Liver (tissue), 8 donors: ENCODE measurements at regions not wholly inside any gene's neighbourhood (a gene's known extent, or its start where the extent isn't known, plus 50 kb on each side); places are given as distances from the start of the nearest gene placed in this dataset.
A peak's percentile ranks its signal among the peaks of the same experiment; 100 is the strongest.
"Not testable (repeated sequence)": the region's sequence is repeated elsewhere in the genome, so short reads cannot be mapped to it uniquely, and the experiment has no call there.

Experiments
- DNase-seq: peaks from one replicate; pipeline ENCODE4 v3.0.0-alpha.2; 2017; ENCODE audit warnings: low spot score
- H3K27ac ChIP-seq, 2 donors: one replicate each; pipeline ENCODE4 v1.7.0; 2013; ENCODE audit warnings: inconsistent platforms in 2 of 2, low read length in 2 of 2, control low read depth in 1 of 2, low read depth in 1 of 2, mild to moderate bottlenecking in 1 of 2
- H3K27me3 ChIP-seq, 4 donors: one replicate each; pipeline versions ENCODE4 v1.6.1 to v1.7.0; 2013; ENCODE audit warnings: low read length in 3 of 4, inconsistent platforms in 1 of 4, mild to moderate bottlenecking in 1 of 4, moderate library complexity in 1 of 4; ENCODE audit not compliant: control insufficient read depth in 4 of 4, insufficient read depth in 4 of 4
- H3K36me3 ChIP-seq, 4 donors: one replicate each; pipeline versions ENCODE4 v1.6.1 to v1.7.0; 2013; ENCODE audit warnings: low read length in 3 of 4, mild to moderate bottlenecking in 3 of 4, low read depth in 1 of 4, moderate library complexity in 1 of 4; ENCODE audit not compliant: control insufficient read depth in 4 of 4, insufficient read depth in 3 of 4
- H3K4me1 ChIP-seq, 4 donors: one replicate each; pipeline versions ENCODE4 v1.6.1 to v1.7.0; 2013; ENCODE audit warnings: low read length in 3 of 4, mild to moderate bottlenecking in 3 of 4, moderate library complexity in 1 of 4; ENCODE audit not compliant: control insufficient read depth in 4 of 4, insufficient read depth in 4 of 4
- H3K4me3 ChIP-seq, 3 donors: one replicate each; pipeline versions ENCODE4 v1.6.1 to v1.7.0; 2013; ENCODE audit warnings: low read length in 3 of 3, control low read depth in 1 of 3, low read depth in 1 of 3, mild to moderate bottlenecking in 1 of 3
- H3K9ac ChIP-seq, 2 donors: one replicate each; pipeline ENCODE4 v1.7.0; 2013; ENCODE audit warnings: low read length in 2 of 2, mild to moderate bottlenecking in 2 of 2, moderate library complexity in 2 of 2, control low read depth in 1 of 2, low read depth in 1 of 2
- H3K9me3 ChIP-seq, 4 donors: one replicate each; pipeline versions ENCODE4 v1.6.1 to v1.7.0; 2013; ENCODE audit warnings: low read length in 3 of 4; ENCODE audit not compliant: control insufficient read depth in 4 of 4
- EGR1 ChIP-seq, 2 donors: IDR thresholded peaks; 2 replicates each; pipeline ENCODE4 v1.6.1; 2016 to 2018; ENCODE audit warnings: antibody characterized with exemption in 2 of 2, low read depth in 2 of 2
- FOXA1 ChIP-seq: IDR thresholded peaks from 2 replicates; pipeline ENCODE4 v1.6.1; 2016; ENCODE audit warnings: antibody characterized with exemption
- FOXA2 ChIP-seq: IDR thresholded peaks from 2 replicates; pipeline ENCODE4 v1.6.1; 2016; ENCODE audit warnings: antibody characterized with exemption
- GABPA ChIP-seq, 2 donors: IDR thresholded peaks in 1 of 2; conservative IDR thresholded peaks in 1 of 2; 2 replicates each; pipeline ENCODE4 v1.6.1; 2016; ENCODE audit warnings: antibody characterized with exemption in 2 of 2, mild to moderate bottlenecking in 1 of 2, moderate library complexity in 1 of 2
- HNF4A ChIP-seq, 2 donors: conservative IDR thresholded peaks; 2 replicates each; pipeline ENCODE4 v1.6.1; 2016; ENCODE audit warnings: antibody characterized with exemption in 2 of 2, mild to moderate bottlenecking in 2 of 2
- HNF4G ChIP-seq: IDR thresholded peaks from 2 replicates; pipeline ENCODE4 v1.6.1; 2016; ENCODE audit warnings: antibody characterized with exemption
- JUND ChIP-seq, 2 donors: IDR thresholded peaks; 2 replicates each; pipeline ENCODE4 v1.6.1; 2016; ENCODE audit warnings: antibody characterized with exemption in 2 of 2
- NR2F2 ChIP-seq: IDR thresholded peaks from 2 replicates; pipeline ENCODE4 v1.6.1; 2016; ENCODE audit warnings: antibody characterized with exemption
- RAD21 ChIP-seq, 2 donors: IDR thresholded peaks; 2 replicates each; pipeline ENCODE4 v1.6.1; 2016; ENCODE audit warnings: antibody characterized with exemption in 2 of 2, mild to moderate bottlenecking in 2 of 2
- RXRA ChIP-seq, 2 donors: IDR thresholded peaks; 2 replicates each; pipeline ENCODE4 v1.6.1; 2017 to 2018; ENCODE audit warnings: antibody characterized with exemption in 2 of 2, mild to moderate bottlenecking in 1 of 2
- SP1 ChIP-seq: IDR thresholded peaks from 2 replicates; pipeline ENCODE4 v1.6.1; 2018; ENCODE audit warnings: antibody characterized with exemption, mild to moderate bottlenecking
- TAF1 ChIP-seq: conservative IDR thresholded peaks from 2 replicates; pipeline ENCODE4 v1.6.1; 2016; ENCODE audit warnings: antibody characterized with exemption, mild to moderate bottlenecking
- YY1 ChIP-seq: IDR thresholded peaks from 2 replicates; pipeline ENCODE4 v1.6.1; 2016; ENCODE audit warnings: antibody characterized with exemption, mild to moderate bottlenecking
- WGBS: extraction: QIAGEN DNeasy Blood & Tissue Kit; methylation state at CpG from one replicate; pipeline ENCODE4 v1.1.7; 2013; 5-methylcytosine and 5-hydroxymethylcytosine counted together
- TF ChIP-seq, protein P1 (sequence below): IDR thresholded peaks from 2 replicates; pipeline ENCODE4 v1.6.1; 2016; ENCODE audit warnings: antibody characterized with exemption
- TF ChIP-seq, protein P2 (sequence below): IDR thresholded peaks from 2 replicates; pipeline ENCODE4 v1.6.1; 2016; ENCODE audit warnings: antibody characterized with exemption
- TF ChIP-seq, protein P3 (sequence below): IDR thresholded peaks from 2 replicates; pipeline ENCODE4 v1.6.1; 2016; ENCODE audit warnings: antibody characterized with exemption, mild to moderate bottlenecking
- TF ChIP-seq, protein P4 (sequence below): fragments of 150-350 bp; IDR thresholded peaks from 2 replicates; pipeline ENCODE4 v1.5.1; 2017; ENCODE audit warnings: improper control_type of control experiment, low read depth, low read length; ENCODE audit not compliant: missing input control
- TF ChIP-seq, protein P5 (sequence below): IDR thresholded peaks from 2 replicates; pipeline ENCODE4 v1.6.1; 2016; ENCODE audit warnings: antibody characterized with exemption
- donor health status: healthy.
- donor health status: healthy.
- donor health status: healthy.
- donor health status: healthy.
- donor health status: healthy.

DNA sequence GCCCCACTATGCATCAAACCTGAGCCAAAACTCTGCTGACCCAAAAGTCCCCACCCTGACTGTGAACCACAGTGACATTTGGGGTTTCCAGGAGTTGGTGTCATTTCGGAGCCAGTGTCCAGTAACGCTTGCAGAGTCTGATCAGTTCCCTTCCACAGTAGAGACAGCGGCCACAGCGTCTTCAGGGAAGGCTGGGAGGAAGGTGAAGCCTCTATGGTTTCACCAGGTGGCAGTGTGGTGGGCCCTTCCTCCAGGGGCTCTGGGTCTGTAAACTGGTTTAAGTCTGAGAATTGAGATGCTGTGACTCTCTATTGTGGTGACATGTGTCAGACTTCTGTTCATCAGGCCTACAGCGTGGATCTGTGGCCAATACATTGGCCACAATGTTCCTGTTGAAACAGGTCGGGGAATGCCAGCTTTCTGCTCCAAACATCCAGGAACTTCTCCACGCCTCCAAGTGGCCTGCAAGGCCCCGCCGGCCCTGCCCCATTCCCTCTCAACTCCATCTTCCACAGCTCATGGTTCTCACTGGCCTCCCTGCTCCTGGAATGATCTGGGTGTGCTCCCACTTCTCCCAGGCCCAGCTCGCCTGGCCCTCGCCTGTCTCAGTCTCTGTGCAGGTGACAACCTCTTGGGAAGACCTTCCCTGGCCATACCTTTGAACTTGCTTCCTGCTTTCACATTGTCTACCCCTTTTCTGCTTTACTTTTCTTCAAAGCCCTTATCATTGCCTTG, 124.5 kb upstream of the FAM20C start:
- DNase-seq: no peak
- no peak overlapping the region for H3K27ac ChIP-seq
- H3K27me3 ChIP-seq: no peaks in the 10 kb centered on the region
- 95% methylated on average over 11 of the region's 11 CpGs for WGBS
- H3K9ac ChIP-seq: no peak overlapping the region
- H3K4me1 ChIP-seq: peaks cover 0 to 3% (median 0%) of the 10 kb centered on the region in 4 donors
- H3K36me3 ChIP-seq: peaks cover 0 to 1% (median 0%) of the 10 kb centered on the region in 4 donors
- no peaks in the 10 kb centered on the region for H3K9me3 ChIP-seq
- no peak overlapping the region for H3K4me3 ChIP-seq
- TF ChIP-seq, protein P1, sequence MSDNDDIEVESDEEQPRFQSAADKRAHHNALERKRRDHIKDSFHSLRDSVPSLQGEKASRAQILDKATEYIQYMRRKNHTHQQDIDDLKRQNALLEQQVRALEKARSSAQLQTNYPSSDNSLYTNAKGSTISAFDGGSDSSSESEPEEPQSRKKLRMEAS: no peak
- TF ChIP-seq, protein P2, sequence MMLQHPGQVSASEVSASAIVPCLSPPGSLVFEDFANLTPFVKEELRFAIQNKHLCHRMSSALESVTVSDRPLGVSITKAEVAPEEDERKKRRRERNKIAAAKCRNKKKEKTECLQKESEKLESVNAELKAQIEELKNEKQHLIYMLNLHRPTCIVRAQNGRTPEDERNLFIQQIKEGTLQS: no peak
- TF ChIP-seq SP1: no peak
- TF ChIP-seq RXRA (IDR thresholded peaks at IDR 0.05): no peak
- no peak for TF ChIP-seq HNF4A (conservative IDR thresholded peaks at IDR 0.05)
- peak in 1 of 2 donors; percentile 33 for TF ChIP-seq RAD21 (IDR thresholded peaks at IDR 0.05)
- TF ChIP-seq JUND (IDR thresholded peaks at IDR 0.05): no peak

DNA sequence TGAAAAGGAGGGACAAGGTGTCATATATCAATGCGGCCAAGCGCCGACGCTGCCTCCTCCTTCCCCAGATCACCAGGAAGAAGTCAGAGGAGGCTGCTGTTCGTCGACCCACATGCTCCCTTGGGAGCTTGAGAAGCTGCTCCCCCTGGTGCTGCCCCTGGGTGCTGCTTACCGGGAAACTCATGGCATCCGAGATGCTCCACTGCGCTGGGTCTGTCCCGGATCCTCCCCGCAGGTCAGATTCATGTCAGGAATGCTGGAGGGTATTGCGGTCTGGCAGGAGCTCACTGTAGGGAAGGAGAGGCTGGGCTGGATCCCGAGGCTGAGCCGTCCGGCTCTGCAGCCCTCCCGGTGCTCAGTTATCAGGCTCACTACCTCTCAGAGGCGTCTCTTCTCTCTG, 123.7 kb upstream of the FAM20C start:
- Histone ChIP-seq H3K27me3 (no peaks in the 10 kb centered on the region), H3K36me3 (peaks cover 0 to 1% (median 0%) of the 10 kb centered on the region in 4 donors), H3K9ac (no peak overlapping the region), H3K4me3 (no peak overlapping the region), H3K9me3 (no peaks in the 10 kb centered on the region), H3K4me1 (peaks cover 0 to 3% (median 0%) of the 10 kb centered on the region in 4 donors), H3K27ac (no peak overlapping the region)
- WGBS: 92% methylated on average over 17 of the region's 17 CpGs
- DNase-seq: no peak
- TF ChIP-seq, protein P3, sequence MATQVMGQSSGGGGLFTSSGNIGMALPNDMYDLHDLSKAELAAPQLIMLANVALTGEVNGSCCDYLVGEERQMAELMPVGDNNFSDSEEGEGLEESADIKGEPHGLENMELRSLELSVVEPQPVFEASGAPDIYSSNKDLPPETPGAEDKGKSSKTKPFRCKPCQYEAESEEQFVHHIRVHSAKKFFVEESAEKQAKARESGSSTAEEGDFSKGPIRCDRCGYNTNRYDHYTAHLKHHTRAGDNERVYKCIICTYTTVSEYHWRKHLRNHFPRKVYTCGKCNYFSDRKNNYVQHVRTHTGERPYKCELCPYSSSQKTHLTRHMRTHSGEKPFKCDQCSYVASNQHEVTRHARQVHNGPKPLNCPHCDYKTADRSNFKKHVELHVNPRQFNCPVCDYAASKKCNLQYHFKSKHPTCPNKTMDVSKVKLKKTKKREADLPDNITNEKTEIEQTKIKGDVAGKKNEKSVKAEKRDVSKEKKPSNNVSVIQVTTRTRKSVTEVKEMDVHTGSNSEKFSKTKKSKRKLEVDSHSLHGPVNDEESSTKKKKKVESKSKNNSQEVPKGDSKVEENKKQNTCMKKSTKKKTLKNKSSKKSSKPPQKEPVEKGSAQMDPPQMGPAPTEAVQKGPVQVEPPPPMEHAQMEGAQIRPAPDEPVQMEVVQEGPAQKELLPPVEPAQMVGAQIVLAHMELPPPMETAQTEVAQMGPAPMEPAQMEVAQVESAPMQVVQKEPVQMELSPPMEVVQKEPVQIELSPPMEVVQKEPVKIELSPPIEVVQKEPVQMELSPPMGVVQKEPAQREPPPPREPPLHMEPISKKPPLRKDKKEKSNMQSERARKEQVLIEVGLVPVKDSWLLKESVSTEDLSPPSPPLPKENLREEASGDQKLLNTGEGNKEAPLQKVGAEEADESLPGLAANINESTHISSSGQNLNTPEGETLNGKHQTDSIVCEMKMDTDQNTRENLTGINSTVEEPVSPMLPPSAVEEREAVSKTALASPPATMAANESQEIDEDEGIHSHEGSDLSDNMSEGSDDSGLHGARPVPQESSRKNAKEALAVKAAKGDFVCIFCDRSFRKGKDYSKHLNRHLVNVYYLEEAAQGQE: no peak
- no peak for TF ChIP-seq RXRA (IDR thresholded peaks at IDR 0.05)
- no peak for TF ChIP-seq GABPA (IDR thresholded peaks at IDR 0.05 in 1 of 2, conservative IDR thresholded peaks at IDR 0.05 in 1 of 2)
- TF ChIP-seq FOXA2: no peak
- TF ChIP-seq HNF4A (conservative IDR thresholded peaks at IDR 0.05): no peak
- TF ChIP-seq, protein P2: no peak
- no peak for TF ChIP-seq YY1
- no peak for TF ChIP-seq EGR1 (IDR thresholded peaks at IDR 0.05; ENCODE audit: low read depth in 2 of 2)
- TF ChIP-seq, protein P4, sequence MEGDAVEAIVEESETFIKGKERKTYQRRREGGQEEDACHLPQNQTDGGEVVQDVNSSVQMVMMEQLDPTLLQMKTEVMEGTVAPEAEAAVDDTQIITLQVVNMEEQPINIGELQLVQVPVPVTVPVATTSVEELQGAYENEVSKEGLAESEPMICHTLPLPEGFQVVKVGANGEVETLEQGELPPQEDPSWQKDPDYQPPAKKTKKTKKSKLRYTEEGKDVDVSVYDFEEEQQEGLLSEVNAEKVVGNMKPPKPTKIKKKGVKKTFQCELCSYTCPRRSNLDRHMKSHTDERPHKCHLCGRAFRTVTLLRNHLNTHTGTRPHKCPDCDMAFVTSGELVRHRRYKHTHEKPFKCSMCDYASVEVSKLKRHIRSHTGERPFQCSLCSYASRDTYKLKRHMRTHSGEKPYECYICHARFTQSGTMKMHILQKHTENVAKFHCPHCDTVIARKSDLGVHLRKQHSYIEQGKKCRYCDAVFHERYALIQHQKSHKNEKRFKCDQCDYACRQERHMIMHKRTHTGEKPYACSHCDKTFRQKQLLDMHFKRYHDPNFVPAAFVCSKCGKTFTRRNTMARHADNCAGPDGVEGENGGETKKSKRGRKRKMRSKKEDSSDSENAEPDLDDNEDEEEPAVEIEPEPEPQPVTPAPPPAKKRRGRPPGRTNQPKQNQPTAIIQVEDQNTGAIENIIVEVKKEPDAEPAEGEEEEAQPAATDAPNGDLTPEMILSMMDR: no peak
- TF ChIP-seq FOXA1: no peak
- TF ChIP-seq JUND (IDR thresholded peaks at IDR 0.05): no peak
- TF ChIP-seq, protein P1: no peak
- no peak for TF ChIP-seq TAF1
- no peak for TF ChIP-seq NR2F2
- TF ChIP-seq, protein P5, sequence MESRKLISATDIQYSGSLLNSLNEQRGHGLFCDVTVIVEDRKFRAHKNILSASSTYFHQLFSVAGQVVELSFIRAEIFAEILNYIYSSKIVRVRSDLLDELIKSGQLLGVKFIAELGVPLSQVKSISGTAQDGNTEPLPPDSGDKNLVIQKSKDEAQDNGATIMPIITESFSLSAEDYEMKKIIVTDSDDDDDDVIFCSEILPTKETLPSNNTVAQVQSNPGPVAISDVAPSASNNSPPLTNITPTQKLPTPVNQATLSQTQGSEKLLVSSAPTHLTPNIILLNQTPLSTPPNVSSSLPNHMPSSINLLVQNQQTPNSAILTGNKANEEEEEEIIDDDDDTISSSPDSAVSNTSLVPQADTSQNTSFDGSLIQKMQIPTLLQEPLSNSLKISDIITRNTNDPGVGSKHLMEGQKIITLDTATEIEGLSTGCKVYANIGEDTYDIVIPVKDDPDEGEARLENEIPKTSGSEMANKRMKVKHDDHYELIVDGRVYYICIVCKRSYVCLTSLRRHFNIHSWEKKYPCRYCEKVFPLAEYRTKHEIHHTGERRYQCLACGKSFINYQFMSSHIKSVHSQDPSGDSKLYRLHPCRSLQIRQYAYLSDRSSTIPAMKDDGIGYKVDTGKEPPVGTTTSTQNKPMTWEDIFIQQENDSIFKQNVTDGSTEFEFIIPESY: no peak
- no peak for TF ChIP-seq HNF4G
- no peak for TF ChIP-seq RAD21 (IDR thresholded peaks at IDR 0.05)
- TF ChIP-seq SP1: no peak

DNA sequence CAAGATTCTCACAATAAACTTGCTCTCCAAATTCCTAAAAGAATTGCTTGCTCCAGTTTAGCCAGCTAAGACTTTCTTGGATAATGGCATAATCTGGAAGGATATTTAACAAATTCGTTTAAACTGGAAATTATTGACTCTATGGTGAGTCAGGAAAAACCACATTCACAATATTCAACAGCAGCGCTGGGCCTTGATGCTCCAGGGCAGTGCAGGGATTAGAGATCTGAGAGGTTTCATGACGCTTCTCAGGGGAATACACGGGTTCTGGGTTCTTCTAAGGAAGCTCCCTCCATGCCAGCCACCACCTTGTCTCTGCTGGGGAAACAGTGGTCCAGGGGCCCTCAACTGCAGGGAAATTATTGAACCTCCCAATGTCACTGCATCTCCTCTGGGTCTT, 123.3 kb upstream of the FAM20C start:
- H3K36me3 ChIP-seq, H3K27ac ChIP-seq, H3K9ac ChIP-seq, H3K4me3 ChIP-seq, DNase-seq, H3K27me3 ChIP-seq, H3K9me3 ChIP-seq, H3K4me1 ChIP-seq: not testable (repeated sequence)
- WGBS: no CpG with 5 or more reads among the region's 4 CpGs
